DOHH2 (cell line): ENCODE measurements at regions not wholly inside any gene's neighbourhood (a gene's known extent, or its start where the extent isn't known, plus 50 kb on each side); places are given as distances from the start of the nearest gene placed in this dataset.

Source experiments
- H3F3A ChIP-seq: fragments of 200-600 bp; sonication (generic), shearing (Covaris generic); 2 replicates; pipeline ENCODE4 v1.6.0; 2016; ENCODE audit warnings: antibody characterized with exemption, mild to moderate bottlenecking; ENCODE audit not compliant: control insufficient read depth, insufficient read depth
- H3K27ac ChIP-seq: fragments of 200-600 bp; sonication (generic); 2 replicates; pipeline ENCODE4 v1.5.1; 2014; ENCODE audit warnings: low read depth, mild to moderate bottlenecking, low read length, moderate library complexity
- H3K27me3 ChIP-seq: fragments of 200-600 bp; sonication (generic); 2 replicates; pipeline ENCODE4 v1.6.1; 2014; ENCODE audit warnings: mild to moderate bottlenecking, low read length, mixed read lengths; ENCODE audit not compliant: control insufficient read depth
- H3K36me3 ChIP-seq: fragments of 200-600 bp; sonication (generic); 2 replicates; pipeline ENCODE4 v1.6.1; 2014; ENCODE audit warnings: mild to moderate bottlenecking, low read length, moderate library complexity, mixed read lengths; ENCODE audit not compliant: control insufficient read depth
- H3K4me1 ChIP-seq: fragments of 200-600 bp; sonication (generic); 2 replicates; pipeline ENCODE4 v1.6.1; 2014; ENCODE audit warnings: mild to moderate bottlenecking, low read length, mixed read lengths; ENCODE audit not compliant: control insufficient read depth
- H3K4me2 ChIP-seq: fragments of 200-600 bp; sonication (generic); 2 replicates; pipeline ENCODE4 v1.6.0; 2014; ENCODE audit warnings: mild to moderate bottlenecking, low read length, moderate library complexity
- H3K4me3 ChIP-seq: fragments of 200-600 bp; sonication (generic); 2 replicates; pipeline ENCODE4 v1.5.1; 2014; ENCODE audit warnings: mild to moderate bottlenecking, low read length, mixed read lengths
- H3K79me2 ChIP-seq: fragments of 200-600 bp; sonication (generic); 2 replicates; pipeline ENCODE4 v1.6.1; 2014; ENCODE audit warnings: mild to moderate bottlenecking, low read length, mixed read lengths; ENCODE audit not compliant: control insufficient read depth
- H3K9me2 ChIP-seq: fragments of 200-600 bp; sonication (generic); replicated peaks from 2 replicates; pipeline ENCODE4 v1.6.1; 2014; ENCODE audit warnings: mild to moderate bottlenecking, low read length, mixed read lengths; ENCODE audit not compliant: control insufficient read depth
- H3K9me3 ChIP-seq: fragments of 200-600 bp; sonication (generic); 2 replicates; pipeline ENCODE4 v1.6.1; 2014; ENCODE audit warnings: antibody characterized with exemption, low read length, mixed read lengths; ENCODE audit not compliant: control insufficient read depth, insufficient read depth
- H4K20me1 ChIP-seq: fragments of 200-600 bp; sonication (generic); 2 replicates; pipeline ENCODE4 v1.6.0; 2014; ENCODE audit warnings: low read depth, mild to moderate bottlenecking, antibody characterized with exemption, low read length, moderate library complexity; ENCODE audit not compliant: control insufficient read depth, insufficient read depth
- EZH2phosphoT487 ChIP-seq: fragments of 200-600 bp; sonication (generic); IDR thresholded peaks from 2 replicates; pipeline ENCODE4 v1.6.1; 2017; ENCODE audit warnings: borderline replicate concordance, mild to moderate bottlenecking, antibody characterized with exemption, low read length, moderate library complexity, mixed read lengths
- TF ChIP-seq, protein P1 (sequence below): fragments of 200-600 bp; sonication (generic); IDR thresholded peaks from one replicate; pipeline ENCODE4 v1.5.1; 2014; ENCODE audit warnings: antibody characterized with exemption, mild to moderate bottlenecking, low read depth, low read length; ENCODE audit not compliant: poor library complexity, severe bottlenecking

GRCh38 chr4:116885579-116885978, 199.8 kb downstream of the TRAM1L1 start:
- TF ChIP-seq, protein P1, sequence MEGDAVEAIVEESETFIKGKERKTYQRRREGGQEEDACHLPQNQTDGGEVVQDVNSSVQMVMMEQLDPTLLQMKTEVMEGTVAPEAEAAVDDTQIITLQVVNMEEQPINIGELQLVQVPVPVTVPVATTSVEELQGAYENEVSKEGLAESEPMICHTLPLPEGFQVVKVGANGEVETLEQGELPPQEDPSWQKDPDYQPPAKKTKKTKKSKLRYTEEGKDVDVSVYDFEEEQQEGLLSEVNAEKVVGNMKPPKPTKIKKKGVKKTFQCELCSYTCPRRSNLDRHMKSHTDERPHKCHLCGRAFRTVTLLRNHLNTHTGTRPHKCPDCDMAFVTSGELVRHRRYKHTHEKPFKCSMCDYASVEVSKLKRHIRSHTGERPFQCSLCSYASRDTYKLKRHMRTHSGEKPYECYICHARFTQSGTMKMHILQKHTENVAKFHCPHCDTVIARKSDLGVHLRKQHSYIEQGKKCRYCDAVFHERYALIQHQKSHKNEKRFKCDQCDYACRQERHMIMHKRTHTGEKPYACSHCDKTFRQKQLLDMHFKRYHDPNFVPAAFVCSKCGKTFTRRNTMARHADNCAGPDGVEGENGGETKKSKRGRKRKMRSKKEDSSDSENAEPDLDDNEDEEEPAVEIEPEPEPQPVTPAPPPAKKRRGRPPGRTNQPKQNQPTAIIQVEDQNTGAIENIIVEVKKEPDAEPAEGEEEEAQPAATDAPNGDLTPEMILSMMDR: no peak
- TF ChIP-seq EZH2phosphoT487: no peak
- Histone ChIP-seq H3K27me3 (no peaks in the 10 kb centered on the region), H3K9me3 (no peaks in the 10 kb centered on the region), H3K27ac (no peak overlapping the region), H3K79me2 (no peaks in the 10 kb centered on the region), H4K20me1 (no peaks in the 10 kb centered on the region), H3K9me2 (no peaks in the 10 kb centered on the region; the same call in 1 of the 2 replicates), H3K4me3 (no peak overlapping the region), H3F3A (no peaks in the 10 kb centered on the region), H3K36me3 (no peaks in the 10 kb centered on the region), H3K4me2 (no peak overlapping the region), H3K4me1 (no peaks in the 10 kb centered on the region)

DNA sequence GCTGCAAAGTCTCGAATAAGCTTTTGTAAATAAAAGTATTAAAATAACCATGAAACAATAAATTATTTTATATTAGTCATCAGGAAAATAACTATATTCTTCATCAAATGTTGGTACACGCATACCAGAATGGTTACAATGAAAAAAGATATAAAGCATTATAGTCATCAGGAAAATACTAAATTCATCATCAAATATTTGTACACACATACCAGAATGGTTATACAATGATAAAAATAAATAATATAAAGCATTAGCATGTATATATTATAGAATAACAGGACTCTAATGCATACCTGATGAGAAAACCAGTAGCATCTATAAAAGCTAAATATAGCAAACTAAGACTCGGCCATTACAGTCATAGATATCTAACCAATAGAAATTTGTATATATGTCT, 202.9 kb downstream of the TRAM1L1 start:
- Histone ChIP-seq H3F3A (no peaks in the 10 kb centered on the region), H3K4me1 (no peaks in the 10 kb centered on the region), H3K9me2 (no peaks in the 10 kb centered on the region; the same call in 1 of the 2 replicates), H3K27me3 (no peaks in the 10 kb centered on the region), H3K27ac (no peak overlapping the region), H3K4me2 (no peak overlapping the region), H3K4me3 (no peak overlapping the region), H3K9me3 (no peaks in the 10 kb centered on the region), H3K79me2 (no peaks in the 10 kb centered on the region), H4K20me1 (no peaks in the 10 kb centered on the region), H3K36me3 (no peaks in the 10 kb centered on the region)
- TF ChIP-seq, protein P1: no peak
- no peak for TF ChIP-seq EZH2phosphoT487

DNA sequence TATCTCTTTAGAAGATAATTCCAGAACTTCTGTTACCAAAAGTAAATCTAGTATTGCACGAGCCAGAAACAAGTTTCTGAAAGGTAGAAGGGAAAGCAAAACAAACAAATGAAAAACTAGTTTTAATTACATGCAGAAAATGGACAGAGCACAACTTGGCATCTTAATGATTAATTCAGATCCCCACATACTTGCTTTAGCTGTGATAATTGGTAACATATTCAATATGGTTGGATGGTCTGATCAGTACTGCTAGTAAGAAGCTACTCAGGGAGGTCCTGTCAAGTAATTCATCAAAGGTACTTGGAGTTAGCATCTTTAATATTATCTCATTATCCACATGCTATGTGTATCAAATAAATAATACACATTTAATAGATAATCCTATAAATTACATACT, 204.3 kb downstream of the TRAM1L1 start:
- Histone ChIP-seq H3K36me3 (no peaks in the 10 kb centered on the region), H3K79me2 (no peaks in the 10 kb centered on the region), H3K4me2 (no peak overlapping the region), H3K27ac (no peak overlapping the region), H4K20me1 (no peaks in the 10 kb centered on the region), H3K4me3 (no peak overlapping the region), H3F3A (no peaks in the 10 kb centered on the region), H3K4me1 (no peaks in the 10 kb centered on the region), H3K9me2 (no peaks in the 10 kb centered on the region; the same call in 1 of the 2 replicates), H3K9me3 (no peaks in the 10 kb centered on the region), H3K27me3 (no peaks in the 10 kb centered on the region)
- TF ChIP-seq, protein P1: no peak
- TF ChIP-seq EZH2phosphoT487: no peak

DNA sequence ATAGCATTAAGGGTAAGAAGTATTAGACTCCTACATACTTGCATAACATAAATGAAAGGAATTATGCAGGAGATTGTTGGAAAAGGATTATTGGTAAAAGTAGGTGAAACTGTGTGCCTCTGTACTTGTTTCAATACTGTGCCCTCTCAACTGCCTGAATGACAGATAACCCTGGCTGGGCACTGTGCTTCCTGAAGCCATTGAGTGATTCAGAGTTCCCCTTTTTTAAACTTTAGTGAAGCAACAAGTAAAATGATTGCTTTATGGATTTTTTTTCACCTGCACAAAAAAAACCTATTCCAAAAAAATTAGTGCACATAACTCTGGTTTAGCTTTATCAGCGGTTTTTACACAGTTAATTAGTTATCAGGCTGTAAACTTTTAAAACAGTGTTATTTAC, 204.8 kb downstream of the TRAM1L1 start:
- Histone ChIP-seq H3K4me2 (no peak overlapping the region), H3K79me2 (no peaks in the 10 kb centered on the region), H3K9me3 (no peaks in the 10 kb centered on the region), H3F3A (no peaks in the 10 kb centered on the region), H3K9me2 (no peaks in the 10 kb centered on the region; the same call in 1 of the 2 replicates), H3K4me1 (no peaks in the 10 kb centered on the region), H3K4me3 (no peak overlapping the region), H3K27me3 (no peaks in the 10 kb centered on the region), H4K20me1 (no peaks in the 10 kb centered on the region), H3K27ac (no peak overlapping the region), H3K36me3 (no peaks in the 10 kb centered on the region)
- TF ChIP-seq, protein P1: no peak
